ENCODE measurements at regions not wholly inside any gene's neighbourhood (a gene's known extent, or its start where the extent isn't known, plus 50 kb on each side); places are given as distances from the start of the nearest gene placed in this dataset.

DNA sequence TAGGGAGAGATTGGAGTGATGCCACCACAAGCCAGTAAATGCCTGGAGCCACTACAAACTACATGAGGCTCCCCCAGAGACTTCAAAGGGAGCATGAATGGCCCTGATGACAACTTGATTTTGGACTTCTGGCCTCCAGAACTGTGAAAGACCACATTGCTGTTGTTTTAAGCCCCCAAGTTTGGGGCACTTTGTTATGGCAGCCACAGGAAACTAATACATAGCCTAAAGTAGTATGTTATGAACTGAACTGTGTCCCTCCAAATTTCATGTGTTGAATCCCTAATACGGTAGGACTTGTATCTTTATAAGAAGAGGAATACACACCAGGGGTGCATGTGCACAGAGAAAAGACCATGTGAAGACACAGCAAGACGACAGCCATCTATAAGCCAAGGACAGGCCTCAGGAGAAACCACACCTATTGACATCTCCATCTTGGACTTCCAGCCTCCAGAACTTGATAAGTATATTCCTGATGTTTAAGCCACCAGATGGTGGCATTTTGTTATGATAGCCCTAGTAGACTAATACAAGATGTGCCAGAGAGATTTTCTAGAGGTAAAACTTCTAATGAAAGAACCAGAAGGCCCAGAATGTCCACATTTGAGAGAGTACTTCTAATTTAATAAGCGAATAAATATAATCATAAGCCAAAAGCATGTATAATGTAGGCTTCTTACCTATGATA lies 127.1 kb upstream of the BMP4 start:
- Histone ChIP-seq H3K9ac (ENCODE audit: low read length) (no peak overlapping the region), H2AFZ (ENCODE audit: low read depth, low read length) (no peak overlapping the region), H3K4me3 (ENCODE audit: low read length) (no peak overlapping the region), H3K9me3 (ENCODE audit: low read length) (no peaks in the 10 kb centered on the region), H3K27me3 (ENCODE audit: insufficient read depth, low read depth, low read length) (no peaks in the 10 kb centered on the region), H3F3A (ENCODE audit: insufficient read depth, low read length, poor library complexity, severe bottlenecking) (no peaks in the 10 kb centered on the region), H3K27ac (ENCODE audit: low read length) (no peak overlapping the region), H3K9me2 (ENCODE audit: insufficient read depth, low read length) (no peaks in the 10 kb centered on the region), H3K79me2 (replicated peaks; ENCODE audit: insufficient read depth, low read length) (no peaks in the 10 kb centered on the region), H4K20me1 (ENCODE audit: insufficient read depth) (no peaks in the 10 kb centered on the region), H3K36me3 (ENCODE audit: insufficient read depth, low read length) (no peaks in the 10 kb centered on the region), H3K4me2 (ENCODE audit: low read length) (no peak overlapping the region)
- TF ChIP-seq POLR2AphosphoS5 (IDR thresholded peaks at IDR 0.05) (no peak), TAF1 (IDR thresholded peaks at IDR 0.05; ENCODE audit: low read depth) (no peak), EZH2 (IDR thresholded peaks at IDR 0.05; ENCODE audit: borderline replicate concordance, insufficient read depth, low read length, poor library complexity, severe bottlenecking) (no peak), MXI1 (conservative IDR thresholded peaks at IDR 0.05; ENCODE audit: poor library complexity, severe bottlenecking) (no peak), RAD21 (conservative IDR thresholded peaks at IDR 0.05) (no peak), EP300 (conservative IDR thresholded peaks at IDR 0.05; ENCODE audit: poor library complexity, severe bottlenecking) (no peak), SMC3 (conservative IDR thresholded peaks at IDR 0.05; ENCODE audit: poor library complexity) (no peak)
- TF ChIP-seq, protein P1, sequence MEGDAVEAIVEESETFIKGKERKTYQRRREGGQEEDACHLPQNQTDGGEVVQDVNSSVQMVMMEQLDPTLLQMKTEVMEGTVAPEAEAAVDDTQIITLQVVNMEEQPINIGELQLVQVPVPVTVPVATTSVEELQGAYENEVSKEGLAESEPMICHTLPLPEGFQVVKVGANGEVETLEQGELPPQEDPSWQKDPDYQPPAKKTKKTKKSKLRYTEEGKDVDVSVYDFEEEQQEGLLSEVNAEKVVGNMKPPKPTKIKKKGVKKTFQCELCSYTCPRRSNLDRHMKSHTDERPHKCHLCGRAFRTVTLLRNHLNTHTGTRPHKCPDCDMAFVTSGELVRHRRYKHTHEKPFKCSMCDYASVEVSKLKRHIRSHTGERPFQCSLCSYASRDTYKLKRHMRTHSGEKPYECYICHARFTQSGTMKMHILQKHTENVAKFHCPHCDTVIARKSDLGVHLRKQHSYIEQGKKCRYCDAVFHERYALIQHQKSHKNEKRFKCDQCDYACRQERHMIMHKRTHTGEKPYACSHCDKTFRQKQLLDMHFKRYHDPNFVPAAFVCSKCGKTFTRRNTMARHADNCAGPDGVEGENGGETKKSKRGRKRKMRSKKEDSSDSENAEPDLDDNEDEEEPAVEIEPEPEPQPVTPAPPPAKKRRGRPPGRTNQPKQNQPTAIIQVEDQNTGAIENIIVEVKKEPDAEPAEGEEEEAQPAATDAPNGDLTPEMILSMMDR (IDR thresholded peaks at IDR 0.05; ENCODE audit: poor library complexity, severe bottlenecking), result no peak
- TF ChIP-seq, protein P2, sequence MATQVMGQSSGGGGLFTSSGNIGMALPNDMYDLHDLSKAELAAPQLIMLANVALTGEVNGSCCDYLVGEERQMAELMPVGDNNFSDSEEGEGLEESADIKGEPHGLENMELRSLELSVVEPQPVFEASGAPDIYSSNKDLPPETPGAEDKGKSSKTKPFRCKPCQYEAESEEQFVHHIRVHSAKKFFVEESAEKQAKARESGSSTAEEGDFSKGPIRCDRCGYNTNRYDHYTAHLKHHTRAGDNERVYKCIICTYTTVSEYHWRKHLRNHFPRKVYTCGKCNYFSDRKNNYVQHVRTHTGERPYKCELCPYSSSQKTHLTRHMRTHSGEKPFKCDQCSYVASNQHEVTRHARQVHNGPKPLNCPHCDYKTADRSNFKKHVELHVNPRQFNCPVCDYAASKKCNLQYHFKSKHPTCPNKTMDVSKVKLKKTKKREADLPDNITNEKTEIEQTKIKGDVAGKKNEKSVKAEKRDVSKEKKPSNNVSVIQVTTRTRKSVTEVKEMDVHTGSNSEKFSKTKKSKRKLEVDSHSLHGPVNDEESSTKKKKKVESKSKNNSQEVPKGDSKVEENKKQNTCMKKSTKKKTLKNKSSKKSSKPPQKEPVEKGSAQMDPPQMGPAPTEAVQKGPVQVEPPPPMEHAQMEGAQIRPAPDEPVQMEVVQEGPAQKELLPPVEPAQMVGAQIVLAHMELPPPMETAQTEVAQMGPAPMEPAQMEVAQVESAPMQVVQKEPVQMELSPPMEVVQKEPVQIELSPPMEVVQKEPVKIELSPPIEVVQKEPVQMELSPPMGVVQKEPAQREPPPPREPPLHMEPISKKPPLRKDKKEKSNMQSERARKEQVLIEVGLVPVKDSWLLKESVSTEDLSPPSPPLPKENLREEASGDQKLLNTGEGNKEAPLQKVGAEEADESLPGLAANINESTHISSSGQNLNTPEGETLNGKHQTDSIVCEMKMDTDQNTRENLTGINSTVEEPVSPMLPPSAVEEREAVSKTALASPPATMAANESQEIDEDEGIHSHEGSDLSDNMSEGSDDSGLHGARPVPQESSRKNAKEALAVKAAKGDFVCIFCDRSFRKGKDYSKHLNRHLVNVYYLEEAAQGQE (IDR thresholded peaks at IDR 0.05; ENCODE audit: borderline replicate concordance), result no peak

DNA sequence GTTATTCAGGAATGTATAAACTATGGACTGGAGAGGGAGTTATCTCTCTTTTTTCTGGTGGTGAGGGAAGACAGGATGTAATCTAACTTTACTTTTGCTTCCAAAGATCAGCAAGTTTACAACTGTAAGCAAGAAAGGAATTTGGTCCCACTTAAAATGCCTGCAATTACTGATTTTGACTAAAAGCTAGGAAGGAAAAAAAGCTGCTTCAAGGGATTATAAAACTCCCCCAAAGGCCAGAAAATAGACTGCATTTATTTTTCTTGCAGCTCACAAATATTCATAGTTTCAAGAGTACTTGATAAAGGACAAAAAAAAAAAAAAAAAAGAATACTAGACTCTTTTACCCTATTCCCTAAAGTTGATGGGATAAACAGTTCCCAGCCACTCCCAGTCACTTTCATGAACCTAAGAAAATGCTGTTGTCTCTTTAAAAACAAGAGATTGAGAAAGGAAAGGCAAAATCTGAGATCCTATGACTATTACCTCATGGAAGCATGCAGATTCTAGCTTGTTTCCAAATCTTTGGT lies 128.7 kb upstream of the BMP4 start:
- Histone ChIP-seq H3K9ac (ENCODE audit: low read length) (no peak overlapping the region), H3K4me3 (ENCODE audit: low read length) (no peak overlapping the region), H3K79me2 (replicated peaks; ENCODE audit: insufficient read depth, low read length) (no peaks in the 10 kb centered on the region), H4K20me1 (ENCODE audit: insufficient read depth) (no peaks in the 10 kb centered on the region), H3F3A (ENCODE audit: insufficient read depth, low read length, poor library complexity, severe bottlenecking) (no peaks in the 10 kb centered on the region), H3K9me2 (ENCODE audit: insufficient read depth, low read length) (no peaks in the 10 kb centered on the region), H3K4me2 (ENCODE audit: low read length) (no peak overlapping the region), H3K9me3 (ENCODE audit: low read length) (no peaks in the 10 kb centered on the region), H2AFZ (ENCODE audit: low read depth, low read length) (no peak overlapping the region), H3K27me3 (ENCODE audit: insufficient read depth, low read depth, low read length) (no peaks in the 10 kb centered on the region), H3K36me3 (ENCODE audit: insufficient read depth, low read length) (no peaks in the 10 kb centered on the region), H3K27ac (ENCODE audit: low read length) (no peak overlapping the region)
- TF ChIP-seq, protein P1 (IDR thresholded peaks at IDR 0.05; ENCODE audit: poor library complexity, severe bottlenecking), result no peak
- TF ChIP-seq RAD21 (conservative IDR thresholded peaks at IDR 0.05), result no peak
- no peak for TF ChIP-seq POLR2AphosphoS5 (IDR thresholded peaks at IDR 0.05)
- no peak for TF ChIP-seq TAF1 (IDR thresholded peaks at IDR 0.05; ENCODE audit: low read depth)
- TF ChIP-seq, protein P2 (IDR thresholded peaks at IDR 0.05; ENCODE audit: borderline replicate concordance), result no peak
- no peak for TF ChIP-seq SMC3 (conservative IDR thresholded peaks at IDR 0.05; ENCODE audit: poor library complexity)

Measured in neural cell (in vitro differentiated cells).